GM23338 (cell line): ENCODE measurements at regions not wholly inside any gene's neighbourhood (a gene's known extent, or its start where the extent isn't known, plus 50 kb on each side); places are given as distances from the start of the nearest gene placed in this dataset.

ENCODE experiments used
- ATAC-seq: fragments of 200-7000 bp; cut with Tn5 transposase; 3 replicates; pipeline ENCODE4 v1.9.1; 2020
- DNase-seq: peaks from one replicate; pipeline ENCODE4 v3.0.0-alpha.2; 2015; ENCODE audit warnings: low spot score
- H2AFZ ChIP-seq: fragments of 200-600 bp; sonication (generic); 2 replicates; pipeline ENCODE4 v1.8.0; 2016; ENCODE audit warnings: antibody characterized with exemption, mild to moderate bottlenecking, moderate library complexity
- H3F3A ChIP-seq: fragments of 200-600 bp; sonication (generic); replicated peaks from 2 replicates; pipeline ENCODE4 v1.8.0; 2017; ENCODE audit warnings: antibody characterized with exemption, mixed run types, low read depth
- H3K27ac ChIP-seq: fragments of 200-600 bp; sonication (generic); 2 replicates; pipeline ENCODE4 v1.6.1; 2016; ENCODE audit warnings: low read depth
- H3K27me3 ChIP-seq: fragments of 200-600 bp; sonication (generic); 2 replicates; pipeline ENCODE4 v1.8.0; 2016; ENCODE audit warnings: mild to moderate bottlenecking, mixed run types, moderate library complexity; ENCODE audit not compliant: insufficient read depth
- H3K36me3 ChIP-seq: fragments of 200-600 bp; sonication (generic); 2 replicates; pipeline ENCODE4 v1.8.0; 2016; ENCODE audit warnings: mild to moderate bottlenecking; ENCODE audit not compliant: insufficient read depth
- H3K4me1 ChIP-seq: fragments of 200-600 bp; sonication (generic); 2 replicates; pipeline ENCODE4 v1.8.0; 2016; ENCODE audit warnings: mild to moderate bottlenecking, moderate library complexity; ENCODE audit not compliant: insufficient read depth
- H3K4me2 ChIP-seq: fragments of 200-600 bp; sonication (generic); 2 replicates; pipeline ENCODE4 v1.7.1; 2017; ENCODE audit warnings: mixed run types
- H3K4me3 ChIP-seq: fragments of 200-600 bp; sonication (generic); 2 replicates; pipeline ENCODE4 v1.6.1; 2016; ENCODE audit warnings: mixed run types
- H3K79me2 ChIP-seq: fragments of 200-600 bp; sonication (generic); replicated peaks from 2 replicates; pipeline ENCODE4 v1.8.0; 2017; ENCODE audit warnings: mild to moderate bottlenecking; ENCODE audit not compliant: insufficient read depth
- H3K9me2 ChIP-seq: fragments of 200-600 bp; sonication (generic); 2 replicates; pipeline ENCODE4 v1.8.0; 2017; ENCODE audit not compliant: insufficient read depth
- H4K20me1 ChIP-seq: fragments of 200-600 bp; sonication (generic); replicated peaks from 2 replicates; pipeline ENCODE4 v1.8.0; 2017; ENCODE audit warnings: mild to moderate bottlenecking; ENCODE audit not compliant: insufficient read depth
- H3K27ac Mint-ChIP-seq: 2 replicates; pipeline ENCODE4 v1.8.0; 2020; ENCODE audit warnings: inconsistent platforms, mild to moderate bottlenecking, moderate library complexity, mixed read lengths
- H3K27me3 Mint-ChIP-seq: 3 replicates; pipeline ENCODE4 v1.8.0; 2022; ENCODE audit warnings: low read depth, mild to moderate bottlenecking, moderate library complexity, mixed read lengths, inconsistent platforms; ENCODE audit not compliant: insufficient read depth, poor library complexity
- H3K36me3 Mint-ChIP-seq: 3 replicates; pipeline ENCODE4 v1.8.0; 2021; ENCODE audit warnings: low read depth, mild to moderate bottlenecking, inconsistent platforms, moderate library complexity, mixed read lengths
- H3K4me1 Mint-ChIP-seq: 3 replicates; pipeline ENCODE4 v1.8.0; 2020; ENCODE audit warnings: mild to moderate bottlenecking, inconsistent platforms, mixed read lengths
- H3K4me3 Mint-ChIP-seq: 3 replicates; pipeline ENCODE4 v1.8.0; 2021; ENCODE audit warnings: moderate library complexity, mild to moderate bottlenecking, inconsistent platforms, mixed read lengths
- H3K9me3 Mint-ChIP-seq: 3 replicates; pipeline ENCODE4 v1.8.0; 2020; ENCODE audit warnings: moderate library complexity, mild to moderate bottlenecking, inconsistent platforms, mixed read lengths
- CREB1 ChIP-seq: fragments of 250-450 bp; sonication (Bioruptor Pico); IDR thresholded peaks from 2 replicates; pipeline ENCODE4 v1.5.0; 2020; ENCODE audit warnings: low read depth, mild to moderate bottlenecking, moderate library complexity
- EZH2 ChIP-seq: fragments of 200-600 bp; sonication (generic); IDR thresholded peaks from one replicate; pipeline ENCODE4 v1.8.0; 2017; ENCODE audit warnings: antibody characterized with exemption, mild to moderate bottlenecking, low read depth; ENCODE audit not compliant: unreplicated experiment
- EZH2phosphoT487 ChIP-seq: fragments of 200-600 bp; sonication (generic); IDR thresholded peaks from one replicate; pipeline ENCODE4 v1.8.1; 2018; ENCODE audit warnings: antibody characterized with exemption; ENCODE audit not compliant: unreplicated experiment
- JUNB ChIP-seq: IDR thresholded peaks from one replicate; pipeline ENCODE4 v1.6.1; 2016; ENCODE audit warnings: antibody characterized with exemption; ENCODE audit not compliant: unreplicated experiment
- NANOG ChIP-seq: IDR thresholded peaks from 2 replicates; pipeline ENCODE4 v1.6.1; 2016; ENCODE audit warnings: antibody characterized with exemption, borderline replicate concordance
- POLR2AphosphoS5 ChIP-seq: IDR thresholded peaks from 2 replicates; pipeline ENCODE4 v1.6.1; 2016; ENCODE audit warnings: antibody characterized with exemption, low read depth
- STAT1 ChIP-seq: IDR thresholded peaks from one replicate; pipeline ENCODE4 v1.6.1; 2016; ENCODE audit warnings: antibody characterized with exemption; ENCODE audit not compliant: unreplicated experiment
- ZNF114 ChIP-seq: fragments of 250-450 bp; sonication (Bioruptor Pico); IDR thresholded peaks from 2 replicates; pipeline ENCODE4 v1.5.0; 2020; ENCODE audit warnings: mild to moderate bottlenecking, moderate library complexity
- ZNF331 ChIP-seq: fragments of 250-450 bp; sonication (Bioruptor Pico); IDR thresholded peaks from 2 replicates; pipeline ENCODE4 v1.5.0; 2020; ENCODE audit warnings: low read depth, mild to moderate bottlenecking, moderate library complexity
- TF ChIP-seq, protein P1 (sequence below): IDR thresholded peaks from 2 replicates; pipeline ENCODE4 v1.6.1; 2016; ENCODE audit warnings: antibody characterized with exemption
- TF ChIP-seq, protein P2 (sequence below), 2 experiments: fragments of 200-600 bp in 1 of 2; sonication (generic) in 1 of 2; conservative IDR thresholded peaks; 2 replicates each; pipeline versions ENCODE4 v1.5.1 to v1.6.1; 2016 to 2017; ENCODE audit warnings: antibody characterized with exemption in 2 of 2, low read depth in 2 of 2, mild to moderate bottlenecking in 2 of 2, moderate library complexity in 1 of 2
- TF ChIP-seq, protein P3 (sequence below): fragments of 250-450 bp; sonication (Bioruptor Pico); IDR thresholded peaks from 2 replicates; pipeline ENCODE4 v1.5.0; 2020; ENCODE audit warnings: mild to moderate bottlenecking, moderate library complexity
- TF ChIP-seq, protein P4 (sequence below): IDR thresholded peaks from one replicate; pipeline ENCODE4 v1.6.1; 2018; ENCODE audit warnings: antibody characterized with exemption; ENCODE audit not compliant: unreplicated experiment

DNA sequence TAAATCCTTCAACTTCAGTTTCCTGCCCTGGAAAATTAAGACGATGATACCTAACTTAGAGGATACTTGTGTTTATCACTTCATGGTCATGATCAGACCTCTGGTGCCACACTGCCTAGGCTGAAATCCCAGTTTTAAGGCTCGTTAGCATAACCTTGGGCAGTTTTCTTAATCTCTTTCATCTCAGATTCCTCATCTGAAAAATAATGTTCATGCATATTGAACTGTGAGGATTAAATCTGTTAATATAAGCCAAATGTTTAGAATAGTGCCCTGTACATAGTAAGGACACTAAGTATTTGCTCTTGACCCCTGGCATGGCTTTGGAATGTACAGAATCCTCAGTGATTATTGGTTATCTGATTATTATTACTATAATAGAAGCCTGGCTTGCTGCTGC lies 79.7 kb downstream of the OGFRL1 start:
- Histone ChIP-seq H4K20me1 (no peaks in the 10 kb centered on the region), H3K79me2 (no peaks in the 10 kb centered on the region), H3K27ac (no peak overlapping the region), H3K9me2 (peaks cover 5% of the 10 kb centered on the region), H2AFZ (no peak overlapping the region), H3K4me1 (no peaks in the 10 kb centered on the region), H3K4me3 (no peak overlapping the region), H3K4me2 (no peak overlapping the region), H3F3A (no peaks in the 10 kb centered on the region), H3K36me3 (no peaks in the 10 kb centered on the region), H3K27me3 (no peaks in the 10 kb centered on the region)
- Mint-ChIP-seq H3K27ac (no peak overlapping the region), H3K4me1 (0 out of 3 replicates have a peak, but pooled peaks cover 3% of the 10 kb centered on the region), H3K9me3 (no peaks in the 10 kb centered on the region), H3K27me3 (no peaks in the 10 kb centered on the region), H3K4me3 (no peak overlapping the region), H3K36me3 (no peaks in the 10 kb centered on the region)
- TF ChIP-seq POLR2AphosphoS5 (no peak), EZH2phosphoT487 (no peak), ZNF114 (CRISPR knock-in tag) (no peak), EZH2 (no peak), NANOG (no peak), STAT1 (no peak), ZNF331 (CRISPR knock-in tag) (no peak), JUNB (no peak), CREB1 (CRISPR knock-in tag) (no peak)
- TF ChIP-seq, protein P1, sequence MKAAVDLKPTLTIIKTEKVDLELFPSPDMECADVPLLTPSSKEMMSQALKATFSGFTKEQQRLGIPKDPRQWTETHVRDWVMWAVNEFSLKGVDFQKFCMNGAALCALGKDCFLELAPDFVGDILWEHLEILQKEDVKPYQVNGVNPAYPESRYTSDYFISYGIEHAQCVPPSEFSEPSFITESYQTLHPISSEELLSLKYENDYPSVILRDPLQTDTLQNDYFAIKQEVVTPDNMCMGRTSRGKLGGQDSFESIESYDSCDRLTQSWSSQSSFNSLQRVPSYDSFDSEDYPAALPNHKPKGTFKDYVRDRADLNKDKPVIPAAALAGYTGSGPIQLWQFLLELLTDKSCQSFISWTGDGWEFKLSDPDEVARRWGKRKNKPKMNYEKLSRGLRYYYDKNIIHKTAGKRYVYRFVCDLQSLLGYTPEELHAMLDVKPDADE = no peak
- TF ChIP-seq, protein P2, sequence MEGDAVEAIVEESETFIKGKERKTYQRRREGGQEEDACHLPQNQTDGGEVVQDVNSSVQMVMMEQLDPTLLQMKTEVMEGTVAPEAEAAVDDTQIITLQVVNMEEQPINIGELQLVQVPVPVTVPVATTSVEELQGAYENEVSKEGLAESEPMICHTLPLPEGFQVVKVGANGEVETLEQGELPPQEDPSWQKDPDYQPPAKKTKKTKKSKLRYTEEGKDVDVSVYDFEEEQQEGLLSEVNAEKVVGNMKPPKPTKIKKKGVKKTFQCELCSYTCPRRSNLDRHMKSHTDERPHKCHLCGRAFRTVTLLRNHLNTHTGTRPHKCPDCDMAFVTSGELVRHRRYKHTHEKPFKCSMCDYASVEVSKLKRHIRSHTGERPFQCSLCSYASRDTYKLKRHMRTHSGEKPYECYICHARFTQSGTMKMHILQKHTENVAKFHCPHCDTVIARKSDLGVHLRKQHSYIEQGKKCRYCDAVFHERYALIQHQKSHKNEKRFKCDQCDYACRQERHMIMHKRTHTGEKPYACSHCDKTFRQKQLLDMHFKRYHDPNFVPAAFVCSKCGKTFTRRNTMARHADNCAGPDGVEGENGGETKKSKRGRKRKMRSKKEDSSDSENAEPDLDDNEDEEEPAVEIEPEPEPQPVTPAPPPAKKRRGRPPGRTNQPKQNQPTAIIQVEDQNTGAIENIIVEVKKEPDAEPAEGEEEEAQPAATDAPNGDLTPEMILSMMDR (conservative IDR thresholded peaks at IDR 0.05; ENCODE audit: low read depth in 2 of 2) = no peak
- TF ChIP-seq, protein P3, sequence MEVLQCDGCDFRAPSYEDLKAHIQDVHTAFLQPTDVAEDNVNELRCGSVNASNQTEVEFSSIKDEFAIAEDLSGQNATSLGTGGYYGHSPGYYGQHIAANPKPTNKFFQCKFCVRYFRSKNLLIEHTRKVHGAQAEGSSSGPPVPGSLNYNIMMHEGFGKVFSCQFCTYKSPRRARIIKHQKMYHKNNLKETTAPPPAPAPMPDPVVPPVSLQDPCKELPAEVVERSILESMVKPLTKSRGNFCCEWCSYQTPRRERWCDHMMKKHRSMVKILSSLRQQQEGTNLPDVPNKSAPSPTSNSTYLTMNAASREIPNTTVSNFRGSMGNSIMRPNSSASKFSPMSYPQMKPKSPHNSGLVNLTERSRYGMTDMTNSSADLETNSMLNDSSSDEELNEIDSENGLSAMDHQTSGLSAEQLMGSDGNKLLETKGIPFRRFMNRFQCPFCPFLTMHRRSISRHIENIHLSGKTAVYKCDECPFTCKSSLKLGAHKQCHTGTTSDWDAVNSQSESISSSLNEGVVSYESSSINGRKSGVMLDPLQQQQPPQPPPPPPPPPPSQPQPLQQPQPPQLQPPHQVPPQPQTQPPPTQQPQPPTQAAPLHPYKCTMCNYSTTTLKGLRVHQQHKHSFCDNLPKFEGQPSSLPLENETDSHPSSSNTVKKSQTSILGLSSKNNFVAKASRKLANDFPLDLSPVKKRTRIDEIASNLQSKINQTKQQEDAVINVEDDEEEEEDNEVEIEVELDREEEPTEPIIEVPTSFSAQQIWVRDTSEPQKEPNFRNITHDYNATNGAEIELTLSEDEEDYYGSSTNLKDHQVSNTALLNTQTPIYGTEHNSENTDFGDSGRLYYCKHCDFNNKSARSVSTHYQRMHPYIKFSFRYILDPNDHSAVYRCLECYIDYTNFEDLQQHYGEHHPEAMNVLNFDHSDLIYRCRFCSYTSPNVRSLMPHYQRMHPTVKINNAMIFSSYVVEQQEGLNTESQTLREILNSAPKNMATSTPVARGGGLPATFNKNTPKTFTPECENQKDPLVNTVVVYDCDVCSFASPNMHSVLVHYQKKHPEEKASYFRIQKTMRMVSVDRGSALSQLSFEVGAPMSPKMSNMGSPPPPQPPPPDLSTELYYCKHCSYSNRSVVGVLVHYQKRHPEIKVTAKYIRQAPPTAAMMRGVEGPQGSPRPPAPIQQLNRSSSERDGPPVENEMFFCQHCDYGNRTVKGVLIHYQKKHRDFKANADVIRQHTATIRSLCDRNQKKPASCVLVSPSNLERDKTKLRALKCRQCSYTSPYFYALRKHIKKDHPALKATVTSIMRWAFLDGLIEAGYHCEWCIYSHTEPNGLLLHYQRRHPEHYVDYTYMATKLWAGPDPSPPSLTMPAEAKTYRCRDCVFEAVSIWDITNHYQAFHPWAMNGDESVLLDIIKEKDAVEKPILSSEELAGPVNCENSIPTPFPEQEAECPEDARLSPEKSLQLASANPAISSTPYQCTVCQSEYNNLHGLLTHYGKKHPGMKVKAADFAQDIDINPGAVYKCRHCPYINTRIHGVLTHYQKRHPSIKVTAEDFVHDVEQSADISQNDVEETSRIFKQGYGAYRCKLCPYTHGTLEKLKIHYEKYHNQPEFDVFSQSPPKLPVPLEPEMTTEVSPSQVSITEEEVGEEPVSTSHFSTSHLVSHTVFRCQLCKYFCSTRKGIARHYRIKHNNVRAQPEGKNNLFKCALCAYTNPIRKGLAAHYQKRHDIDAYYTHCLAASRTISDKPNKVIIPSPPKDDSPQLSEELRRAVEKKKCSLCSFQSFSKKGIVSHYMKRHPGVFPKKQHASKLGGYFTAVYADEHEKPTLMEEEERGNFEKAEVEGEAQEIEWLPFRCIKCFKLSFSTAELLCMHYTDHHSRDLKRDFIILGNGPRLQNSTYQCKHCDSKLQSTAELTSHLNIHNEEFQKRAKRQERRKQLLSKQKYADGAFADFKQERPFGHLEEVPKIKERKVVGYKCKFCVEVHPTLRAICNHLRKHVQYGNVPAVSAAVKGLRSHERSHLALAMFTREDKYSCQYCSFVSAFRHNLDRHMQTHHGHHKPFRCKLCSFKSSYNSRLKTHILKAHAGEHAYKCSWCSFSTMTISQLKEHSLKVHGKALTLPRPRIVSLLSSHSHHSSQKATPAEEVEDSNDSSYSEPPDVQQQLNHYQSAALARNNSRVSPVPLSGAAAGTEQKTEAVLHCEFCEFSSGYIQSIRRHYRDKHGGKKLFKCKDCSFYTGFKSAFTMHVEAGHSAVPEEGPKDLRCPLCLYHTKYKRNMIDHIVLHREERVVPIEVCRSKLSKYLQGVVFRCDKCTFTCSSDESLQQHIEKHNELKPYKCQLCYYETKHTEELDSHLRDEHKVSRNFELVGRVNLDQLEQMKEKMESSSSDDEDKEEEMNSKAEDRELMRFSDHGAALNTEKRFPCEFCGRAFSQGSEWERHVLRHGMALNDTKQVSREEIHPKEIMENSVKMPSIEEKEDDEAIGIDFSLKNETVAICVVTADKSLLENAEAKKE (CRISPR knock-in tag) = no peak
- TF ChIP-seq, protein P4, sequence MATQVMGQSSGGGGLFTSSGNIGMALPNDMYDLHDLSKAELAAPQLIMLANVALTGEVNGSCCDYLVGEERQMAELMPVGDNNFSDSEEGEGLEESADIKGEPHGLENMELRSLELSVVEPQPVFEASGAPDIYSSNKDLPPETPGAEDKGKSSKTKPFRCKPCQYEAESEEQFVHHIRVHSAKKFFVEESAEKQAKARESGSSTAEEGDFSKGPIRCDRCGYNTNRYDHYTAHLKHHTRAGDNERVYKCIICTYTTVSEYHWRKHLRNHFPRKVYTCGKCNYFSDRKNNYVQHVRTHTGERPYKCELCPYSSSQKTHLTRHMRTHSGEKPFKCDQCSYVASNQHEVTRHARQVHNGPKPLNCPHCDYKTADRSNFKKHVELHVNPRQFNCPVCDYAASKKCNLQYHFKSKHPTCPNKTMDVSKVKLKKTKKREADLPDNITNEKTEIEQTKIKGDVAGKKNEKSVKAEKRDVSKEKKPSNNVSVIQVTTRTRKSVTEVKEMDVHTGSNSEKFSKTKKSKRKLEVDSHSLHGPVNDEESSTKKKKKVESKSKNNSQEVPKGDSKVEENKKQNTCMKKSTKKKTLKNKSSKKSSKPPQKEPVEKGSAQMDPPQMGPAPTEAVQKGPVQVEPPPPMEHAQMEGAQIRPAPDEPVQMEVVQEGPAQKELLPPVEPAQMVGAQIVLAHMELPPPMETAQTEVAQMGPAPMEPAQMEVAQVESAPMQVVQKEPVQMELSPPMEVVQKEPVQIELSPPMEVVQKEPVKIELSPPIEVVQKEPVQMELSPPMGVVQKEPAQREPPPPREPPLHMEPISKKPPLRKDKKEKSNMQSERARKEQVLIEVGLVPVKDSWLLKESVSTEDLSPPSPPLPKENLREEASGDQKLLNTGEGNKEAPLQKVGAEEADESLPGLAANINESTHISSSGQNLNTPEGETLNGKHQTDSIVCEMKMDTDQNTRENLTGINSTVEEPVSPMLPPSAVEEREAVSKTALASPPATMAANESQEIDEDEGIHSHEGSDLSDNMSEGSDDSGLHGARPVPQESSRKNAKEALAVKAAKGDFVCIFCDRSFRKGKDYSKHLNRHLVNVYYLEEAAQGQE = no peak
- DNase-seq (no peak), ATAC-seq (no peak)
